GM12878 (cell line): ENCODE measurements at regions not wholly inside any gene's neighbourhood (a gene's known extent, or its start where the extent isn't known, plus 50 kb on each side); places are given as distances from the start of the nearest gene placed in this dataset.

Experiments
- CHD1 ChIP-seq: IDR thresholded peaks from 2 replicates; pipeline ENCODE4 v1.6.1; 2012; ENCODE audit warnings: low read depth, low read length, improper control_type of control experiment
- CHD2 ChIP-seq: IDR thresholded peaks from 2 replicates; pipeline ENCODE4 v1.6.1; 2011; ENCODE audit warnings: low read depth, low read length, improper control_type of control experiment, borderline replicate concordance
- CTCF ChIP-seq, 3 experiments: IDR thresholded peaks in 2 of 3; conservative IDR thresholded peaks in 1 of 3; 2 replicates each; pipeline ENCODE4 v1.5.1; 2011; ENCODE audit warnings: low read depth in 3 of 3, low read length in 3 of 3, mild to moderate bottlenecking in 3 of 3, control low read depth in 2 of 3, moderate library complexity in 2 of 3, inconsistent platforms in 1 of 3, mixed read lengths in 1 of 3; ENCODE audit not compliant: control insufficient read depth in 2 of 3, insufficient read depth in 1 of 3; ENCODE audit errors: extremely low read depth in 1 of 3
- MYC ChIP-seq: IDR thresholded peaks from 2 replicates; pipeline ENCODE4 v1.6.1; 2011; ENCODE audit warnings: mild to moderate bottlenecking, low read length, moderate library complexity, inconsistent platforms; ENCODE audit not compliant: insufficient read depth, insufficient replicate concordance, insufficient read length, severe bottlenecking
- USF2 ChIP-seq: IDR thresholded peaks from 2 replicates; pipeline ENCODE4 v1.6.1; 2011; ENCODE audit warnings: low read depth, low read length, improper control_type of control experiment, borderline replicate concordance
- YBX1 ChIP-seq: fragments of 450-650 bp; IDR thresholded peaks from 2 replicates; pipeline ENCODE4 v1.6.1; 2016; ENCODE audit warnings: antibody characterized with exemption

DNA sequence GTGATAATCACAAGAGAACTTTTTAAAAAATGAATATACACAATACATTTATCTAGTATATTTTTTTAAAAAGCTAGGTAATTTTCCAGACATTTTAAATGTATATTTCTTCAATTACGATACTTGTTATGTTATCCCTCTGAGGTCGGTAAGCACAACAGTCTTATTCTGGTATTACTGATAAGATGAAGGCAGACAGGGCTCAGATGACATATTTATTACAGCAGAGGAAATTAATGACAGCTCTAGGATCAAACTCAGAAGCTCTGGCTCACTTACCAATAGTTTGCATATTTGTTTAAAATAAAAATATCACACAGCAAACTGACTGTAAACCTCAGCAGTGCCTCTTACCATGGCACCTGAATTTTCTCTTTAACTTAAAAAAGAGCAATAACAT is 1347.0 kb upstream of the ADGRL2 start:
- TF ChIP-seq MYC (no peak), CTCF (IDR thresholded peaks at IDR 0.05 in 2 of 3, conservative IDR thresholded peaks at IDR 0.05 in 1 of 3; ENCODE audit: control insufficient read depth in 2 of 3, extremely low read depth in 1 of 3, insufficient read depth in 1 of 3, low read depth in 3 of 3, low read length in 3 of 3) (no peak), YBX1 (no peak), USF2 (no peak), CHD1 (no peak), CHD2 (no peak)
